HEK293T (cell line): ENCODE measurements at regions not wholly inside any gene's neighbourhood (a gene's known extent, or its start where the extent isn't known, plus 50 kb on each side); places are given as distances from the start of the nearest gene placed in this dataset.

ENCODE experiments used
- ARNT ChIP-seq: fragments of 450-650 bp; IDR thresholded peaks from 2 replicates; pipeline ENCODE4 v1.6.1; 2017; ENCODE audit warnings: mild to moderate bottlenecking
- BHLHE40 ChIP-seq: fragments of 450-650 bp; IDR thresholded peaks from 2 replicates; pipeline ENCODE4 v1.6.1; 2016; ENCODE audit warnings: mild to moderate bottlenecking, moderate library complexity, borderline replicate concordance
- CTBP1 ChIP-seq: fragments of 450-650 bp; IDR thresholded peaks from 2 replicates; pipeline ENCODE4 v1.6.1; 2016; ENCODE audit warnings: borderline replicate concordance
- ELF4 ChIP-seq: fragments of 450-650 bp; IDR thresholded peaks from 2 replicates; pipeline ENCODE4 v1.6.1; 2017; ENCODE audit warnings: antibody characterized with exemption
- FOXA1 ChIP-seq: fragments of 450-650 bp; IDR thresholded peaks from 2 replicates; pipeline ENCODE4 v1.6.1; 2016; ENCODE audit warnings: mild to moderate bottlenecking
- FOXK2 ChIP-seq: fragments of 450-650 bp; IDR thresholded peaks from 2 replicates; pipeline ENCODE4 v1.6.1; 2016; ENCODE audit warnings: mild to moderate bottlenecking
- FOXM1 ChIP-seq: fragments of 450-650 bp; IDR thresholded peaks from 2 replicates; pipeline ENCODE4 v1.6.1; 2017; ENCODE audit warnings: mild to moderate bottlenecking, borderline replicate concordance
- HDGF ChIP-seq: fragments of 450-650 bp; IDR thresholded peaks from 2 replicates; pipeline ENCODE4 v1.6.1; 2017; ENCODE audit warnings: antibody characterized with exemption, borderline replicate concordance
- L3MBTL2 ChIP-seq: fragments of 450-650 bp; conservative IDR thresholded peaks from 2 replicates; pipeline ENCODE4 v1.6.1; 2016; ENCODE audit warnings: mild to moderate bottlenecking
- LEF1 ChIP-seq: fragments of 450-650 bp; IDR thresholded peaks from 2 replicates; pipeline ENCODE4 v1.6.1; 2017; ENCODE audit warnings: mild to moderate bottlenecking, borderline replicate concordance
- SP1 ChIP-seq: fragments of 450-650 bp; IDR thresholded peaks from 2 replicates; pipeline ENCODE4 v1.6.1; 2017
- SUZ12 ChIP-seq: fragments of 450-650 bp; IDR thresholded peaks from 2 replicates; pipeline ENCODE4 v1.6.1; 2016; ENCODE audit warnings: mild to moderate bottlenecking
- TARDBP ChIP-seq: fragments of 450-650 bp; IDR thresholded peaks from 2 replicates; pipeline ENCODE4 v1.6.1; 2016
- ZNF384 ChIP-seq: fragments of 450-650 bp; IDR thresholded peaks from 2 replicates; pipeline ENCODE4 v1.6.1; 2016

DNA sequence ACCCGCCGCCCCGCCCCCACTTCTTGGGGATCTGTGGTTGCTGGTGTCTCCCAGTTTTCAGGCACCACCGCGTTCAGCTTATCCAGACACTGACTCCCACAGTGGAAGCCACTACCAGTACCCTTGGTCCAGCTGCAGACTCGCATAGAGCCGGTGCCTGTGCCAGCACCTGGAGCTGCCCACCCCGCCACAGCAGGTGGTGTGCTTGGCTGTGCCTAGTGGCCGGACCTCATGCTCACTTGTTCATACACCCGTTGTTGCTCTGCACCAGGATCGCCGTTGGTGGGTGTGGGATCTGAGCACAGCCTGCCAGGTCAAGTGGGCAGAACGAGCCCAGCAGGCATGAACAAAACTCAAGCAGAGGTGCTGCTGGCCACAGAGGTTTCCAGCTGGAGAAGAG, 673.2 kb downstream of the RERGL start:
- TF ChIP-seq HDGF (no peak), LEF1 (no peak), L3MBTL2 (no peak), ZNF384 (no peak), FOXK2 (no peak), BHLHE40 (no peak), CTBP1 (no peak), SP1 (no peak), SUZ12 (no peak), ARNT (no peak), FOXA1 (no peak), TARDBP (no peak), ELF4 (no peak), FOXM1 (no peak)
